ENCODE measurements at regions not wholly inside any gene's neighbourhood (a gene's known extent, or its start where the extent isn't known, plus 50 kb on each side); places are given as distances from the start of the nearest gene placed in this dataset.

- TF ChIP-seq, protein P1, sequence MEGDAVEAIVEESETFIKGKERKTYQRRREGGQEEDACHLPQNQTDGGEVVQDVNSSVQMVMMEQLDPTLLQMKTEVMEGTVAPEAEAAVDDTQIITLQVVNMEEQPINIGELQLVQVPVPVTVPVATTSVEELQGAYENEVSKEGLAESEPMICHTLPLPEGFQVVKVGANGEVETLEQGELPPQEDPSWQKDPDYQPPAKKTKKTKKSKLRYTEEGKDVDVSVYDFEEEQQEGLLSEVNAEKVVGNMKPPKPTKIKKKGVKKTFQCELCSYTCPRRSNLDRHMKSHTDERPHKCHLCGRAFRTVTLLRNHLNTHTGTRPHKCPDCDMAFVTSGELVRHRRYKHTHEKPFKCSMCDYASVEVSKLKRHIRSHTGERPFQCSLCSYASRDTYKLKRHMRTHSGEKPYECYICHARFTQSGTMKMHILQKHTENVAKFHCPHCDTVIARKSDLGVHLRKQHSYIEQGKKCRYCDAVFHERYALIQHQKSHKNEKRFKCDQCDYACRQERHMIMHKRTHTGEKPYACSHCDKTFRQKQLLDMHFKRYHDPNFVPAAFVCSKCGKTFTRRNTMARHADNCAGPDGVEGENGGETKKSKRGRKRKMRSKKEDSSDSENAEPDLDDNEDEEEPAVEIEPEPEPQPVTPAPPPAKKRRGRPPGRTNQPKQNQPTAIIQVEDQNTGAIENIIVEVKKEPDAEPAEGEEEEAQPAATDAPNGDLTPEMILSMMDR (IDR thresholded peaks at IDR 0.05; ENCODE audit: low read depth, low read length, poor library complexity, severe bottlenecking) = no peak
- no peak for TF ChIP-seq EZH2phosphoT487 (IDR thresholded peaks at IDR 0.05; ENCODE audit: borderline replicate concordance, low read length)
Measured at GRCh38 chr18:56121669-56122068, 516.7 kb downstream of the TXNL1 start.
